MM.1S (cell line): ENCODE measurements at regions not wholly inside any gene's neighbourhood (a gene's known extent, or its start where the extent isn't known, plus 50 kb on each side); places are given as distances from the start of the nearest gene placed in this dataset.

Experiments
- DNase-seq: peaks from one replicate; pipeline ENCODE4 v3.0.0-alpha.2; 2015
- H2AFZ ChIP-seq: fragments of 300-600 bp; sonication (generic); 2 replicates; pipeline ENCODE4 v1.6.0; 2016; ENCODE audit warnings: antibody characterized with exemption, low read length
- H3F3A ChIP-seq: fragments of 300-600 bp; sonication (generic); 2 replicates; pipeline ENCODE4 v1.6.1; 2016; ENCODE audit warnings: mild to moderate bottlenecking, antibody characterized with exemption, low read length, moderate library complexity, mixed read lengths; ENCODE audit not compliant: insufficient read depth
- H3K27ac ChIP-seq: fragments of 300-600 bp; sonication (generic); 2 replicates; pipeline ENCODE4 v1.5.1; 2016; ENCODE audit warnings: mild to moderate bottlenecking, low read length
- H3K27me3 ChIP-seq: fragments of 300-600 bp; sonication (generic); replicated peaks from 2 replicates; pipeline ENCODE4 v1.6.0; 2016; ENCODE audit warnings: low read length; ENCODE audit not compliant: insufficient read depth
- H3K36me3 ChIP-seq: fragments of 300-600 bp; sonication (generic); replicated peaks from 2 replicates; pipeline ENCODE4 v1.6.1; 2016; ENCODE audit warnings: mild to moderate bottlenecking, low read length, mixed read lengths; ENCODE audit not compliant: insufficient read depth
- H3K4me1 ChIP-seq: fragments of 300-600 bp; sonication (generic); 2 replicates; pipeline ENCODE4 v1.6.1; 2016; ENCODE audit warnings: low read length, mixed read lengths
- H3K4me2 ChIP-seq: fragments of 300-600 bp; sonication (generic); 2 replicates; pipeline ENCODE4 v1.6.0; 2016; ENCODE audit warnings: low read depth, low read length
- H3K4me3 ChIP-seq: fragments of 300-600 bp; sonication (generic); 2 replicates; pipeline ENCODE4 v1.5.1; 2016; ENCODE audit warnings: low read length, mixed read lengths
- H3K79me2 ChIP-seq: fragments of 300-600 bp; sonication (generic); 2 replicates; pipeline ENCODE4 v1.6.1; 2016; ENCODE audit warnings: mixed run types, low read length, mixed read lengths
- H3K9ac ChIP-seq: fragments of 300-600 bp; sonication (generic); 2 replicates; pipeline ENCODE4 v1.6.1; 2016; ENCODE audit warnings: low read length, mixed read lengths
- H3K9me2 ChIP-seq: fragments of 300-600 bp; sonication (generic); replicated peaks from 2 replicates; pipeline ENCODE4 v1.6.1; 2016; ENCODE audit warnings: mild to moderate bottlenecking, low read length, mixed read lengths; ENCODE audit not compliant: insufficient read depth
- H3K9me3 ChIP-seq: fragments of 300-600 bp; sonication (generic); replicated peaks from 2 replicates; pipeline ENCODE4 v1.6.1; 2016; ENCODE audit warnings: mild to moderate bottlenecking, low read length, mixed read lengths; ENCODE audit not compliant: insufficient read depth
- H4K20me1 ChIP-seq: fragments of 300-600 bp; sonication (generic); 2 replicates; pipeline ENCODE4 v1.6.1; 2016; ENCODE audit warnings: mild to moderate bottlenecking, low read length, moderate library complexity, mixed read lengths; ENCODE audit not compliant: insufficient read depth
- EZH2 ChIP-seq: fragments of 300-600 bp; sonication (generic); optimal IDR thresholded peaks from 2 replicates; pipeline ENCODE3; 2017; ENCODE audit warnings: low read depth, mild to moderate bottlenecking, antibody characterized with exemption, low read length, mixed read lengths
- EZH2phosphoT487 ChIP-seq: fragments of 300-600 bp; sonication (generic); IDR thresholded peaks from 2 replicates; pipeline ENCODE4 v1.6.1; 2018; ENCODE audit warnings: antibody characterized with exemption, low read length
- TF ChIP-seq, protein P1 (sequence below): fragments of 300-600 bp; sonication (generic); IDR thresholded peaks from 2 replicates; pipeline ENCODE4 v1.5.1; 2016; ENCODE audit warnings: antibody characterized with exemption, low read length, mixed read lengths

DNA sequence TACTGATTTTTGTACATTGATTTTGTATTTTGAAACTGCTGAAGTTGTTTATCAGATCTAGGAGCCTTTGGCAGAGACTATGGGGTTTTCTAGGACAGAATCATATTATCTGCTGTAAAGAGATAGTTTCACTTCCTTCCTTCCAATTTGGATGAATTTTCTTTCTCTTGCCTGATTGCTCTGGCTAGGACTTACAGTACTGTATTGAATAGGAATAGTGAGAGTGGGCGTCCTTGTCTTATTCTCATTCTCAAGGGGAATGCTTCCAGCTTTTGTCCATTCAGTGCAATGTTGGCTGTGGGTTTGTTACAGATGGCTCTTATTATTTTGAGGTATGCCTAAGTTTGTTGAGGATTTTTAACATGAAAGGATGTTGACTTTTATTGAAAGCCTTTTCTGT is 290.1 kb downstream of the MAP2K4 start:
- H2AFZ ChIP-seq = no peak overlapping the region
- TF ChIP-seq EZH2phosphoT487 (no peak), EZH2 (no peak)
- TF ChIP-seq, protein P1, sequence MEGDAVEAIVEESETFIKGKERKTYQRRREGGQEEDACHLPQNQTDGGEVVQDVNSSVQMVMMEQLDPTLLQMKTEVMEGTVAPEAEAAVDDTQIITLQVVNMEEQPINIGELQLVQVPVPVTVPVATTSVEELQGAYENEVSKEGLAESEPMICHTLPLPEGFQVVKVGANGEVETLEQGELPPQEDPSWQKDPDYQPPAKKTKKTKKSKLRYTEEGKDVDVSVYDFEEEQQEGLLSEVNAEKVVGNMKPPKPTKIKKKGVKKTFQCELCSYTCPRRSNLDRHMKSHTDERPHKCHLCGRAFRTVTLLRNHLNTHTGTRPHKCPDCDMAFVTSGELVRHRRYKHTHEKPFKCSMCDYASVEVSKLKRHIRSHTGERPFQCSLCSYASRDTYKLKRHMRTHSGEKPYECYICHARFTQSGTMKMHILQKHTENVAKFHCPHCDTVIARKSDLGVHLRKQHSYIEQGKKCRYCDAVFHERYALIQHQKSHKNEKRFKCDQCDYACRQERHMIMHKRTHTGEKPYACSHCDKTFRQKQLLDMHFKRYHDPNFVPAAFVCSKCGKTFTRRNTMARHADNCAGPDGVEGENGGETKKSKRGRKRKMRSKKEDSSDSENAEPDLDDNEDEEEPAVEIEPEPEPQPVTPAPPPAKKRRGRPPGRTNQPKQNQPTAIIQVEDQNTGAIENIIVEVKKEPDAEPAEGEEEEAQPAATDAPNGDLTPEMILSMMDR = no peak
- no peaks in the 10 kb centered on the region for H3K27me3 ChIP-seq
- H3K9ac ChIP-seq = no peak overlapping the region
- H3K36me3 ChIP-seq = no peaks in the 10 kb centered on the region
- no peak for DNase-seq
- no peaks in the 10 kb centered on the region for H3K9me3 ChIP-seq
- H3F3A ChIP-seq = no peaks in the 10 kb centered on the region
- no peaks in the 10 kb centered on the region for H3K9me2 ChIP-seq
- H3K27ac ChIP-seq = no peak overlapping the region
- H3K4me2 ChIP-seq = no peak overlapping the region
- H3K4me1 ChIP-seq = no peaks in the 10 kb centered on the region
- H3K79me2 ChIP-seq = no peaks in the 10 kb centered on the region
- no peak overlapping the region for H3K4me3 ChIP-seq
- no peaks in the 10 kb centered on the region for H4K20me1 ChIP-seq

DNA sequence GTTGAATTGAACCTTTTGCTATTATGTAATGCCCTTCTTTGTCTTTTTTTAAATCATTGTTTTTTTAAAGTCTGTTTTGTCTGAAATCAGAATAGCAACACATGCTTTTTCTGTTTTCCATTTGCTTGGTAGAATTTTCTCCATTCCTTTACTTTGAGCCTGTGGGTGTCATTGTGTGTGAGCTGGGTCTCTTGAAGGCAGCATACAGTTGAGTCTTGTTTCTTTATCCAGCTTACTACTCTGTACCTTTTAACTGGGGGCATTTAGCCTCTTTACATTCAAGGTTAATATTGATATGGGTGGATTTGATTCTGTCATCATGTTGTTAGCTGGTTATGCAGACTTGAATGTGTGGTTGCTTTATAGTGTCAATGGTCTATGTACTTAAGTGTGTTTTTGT is 292.0 kb downstream of the MAP2K4 start:
- DNase-seq = no peak
- no peaks in the 10 kb centered on the region for H3K4me1 ChIP-seq
- H3K27ac ChIP-seq = no peak overlapping the region
- H2AFZ ChIP-seq = no peak overlapping the region
- no peak for TF ChIP-seq EZH2phosphoT487
- no peak for TF ChIP-seq EZH2
- TF ChIP-seq, protein P1 = no peak
- H3K4me2 ChIP-seq = no peak overlapping the region
- no peaks in the 10 kb centered on the region for H3F3A ChIP-seq
- no peaks in the 10 kb centered on the region for H3K9me3 ChIP-seq
- no peaks in the 10 kb centered on the region for H3K79me2 ChIP-seq
- H4K20me1 ChIP-seq = no peaks in the 10 kb centered on the region
- H3K9me2 ChIP-seq = no peaks in the 10 kb centered on the region
- no peak overlapping the region for H3K9ac ChIP-seq
- H3K4me3 ChIP-seq = no peak overlapping the region
- H3K36me3 ChIP-seq = no peaks in the 10 kb centered on the region
- no peaks in the 10 kb centered on the region for H3K27me3 ChIP-seq

DNA sequence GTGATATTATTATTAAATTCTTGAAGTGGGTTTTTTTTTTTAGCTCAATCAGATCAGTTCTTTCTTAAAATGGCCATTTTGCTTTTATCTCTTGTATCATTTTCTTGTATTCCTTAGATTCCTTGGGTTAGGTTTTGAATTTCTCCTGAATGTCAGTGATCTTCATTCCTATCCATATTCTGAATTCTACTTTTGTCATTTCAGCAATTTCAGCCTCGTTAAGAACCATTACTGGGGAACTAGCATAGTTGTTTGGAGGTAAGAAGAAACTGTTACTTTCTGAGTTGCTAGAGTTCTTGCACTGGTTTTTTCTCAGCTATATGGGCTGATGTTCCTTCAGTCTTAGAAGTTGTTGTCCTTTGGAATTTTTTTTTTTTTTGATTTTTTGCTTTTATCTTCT is 293.1 kb downstream of the MAP2K4 start:
- H3K27ac ChIP-seq = no peak overlapping the region
- H3K9me2 ChIP-seq = no peaks in the 10 kb centered on the region
- no peak overlapping the region for H2AFZ ChIP-seq
- no peaks in the 10 kb centered on the region for H4K20me1 ChIP-seq
- H3K4me3 ChIP-seq = no peak overlapping the region
- TF ChIP-seq EZH2 (no peak), EZH2phosphoT487 (no peak)
- TF ChIP-seq, protein P1 = no peak
- no peaks in the 10 kb centered on the region for H3K79me2 ChIP-seq
- H3K27me3 ChIP-seq = no peaks in the 10 kb centered on the region
- H3K36me3 ChIP-seq = no peaks in the 10 kb centered on the region
- no peak overlapping the region for H3K4me2 ChIP-seq
- H3K9ac ChIP-seq = no peak overlapping the region
- H3F3A ChIP-seq = no peaks in the 10 kb centered on the region
- H3K4me1 ChIP-seq = no peaks in the 10 kb centered on the region
- no peaks in the 10 kb centered on the region for H3K9me3 ChIP-seq
- DNase-seq = no peak
